ENCODE measurements at regions not wholly inside any gene's neighbourhood (a gene's known extent, or its start where the extent isn't known, plus 50 kb on each side); places are given as distances from the start of the nearest gene placed in this dataset.

DNA sequence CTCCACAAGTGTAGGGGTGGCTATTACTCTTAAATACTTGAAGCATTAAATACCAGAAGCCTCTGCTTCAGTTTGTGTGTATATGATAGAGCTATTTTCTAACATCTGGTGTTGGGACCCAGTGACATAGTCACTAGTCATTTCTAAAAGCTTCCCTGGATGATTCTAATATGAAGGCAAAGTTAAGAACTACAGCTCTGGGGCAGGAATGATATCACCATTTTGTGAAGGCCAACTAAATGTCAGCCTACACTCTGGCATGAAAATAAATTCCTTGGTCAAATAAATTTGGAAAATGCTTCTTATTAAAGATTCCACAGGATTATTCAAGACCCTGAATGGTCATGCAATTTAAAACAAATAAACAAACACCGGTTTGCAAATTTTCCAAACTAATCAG is 197.7 kb downstream of the PLK2 start:
- TF ChIP-seq CTCF (IDR thresholded peaks at IDR 0.05) (no peak), POLR2A (IDR thresholded peaks at IDR 0.05) (no peak), POLR2AphosphoS5 (IDR thresholded peaks at IDR 0.05) (no peak)

Measured in stomach (tissue), 4 donors.